ENCODE measurements at regions not wholly inside any gene's neighbourhood (a gene's known extent, or its start where the extent isn't known, plus 50 kb on each side); places are given as distances from the start of the nearest gene placed in this dataset.

DNA sequence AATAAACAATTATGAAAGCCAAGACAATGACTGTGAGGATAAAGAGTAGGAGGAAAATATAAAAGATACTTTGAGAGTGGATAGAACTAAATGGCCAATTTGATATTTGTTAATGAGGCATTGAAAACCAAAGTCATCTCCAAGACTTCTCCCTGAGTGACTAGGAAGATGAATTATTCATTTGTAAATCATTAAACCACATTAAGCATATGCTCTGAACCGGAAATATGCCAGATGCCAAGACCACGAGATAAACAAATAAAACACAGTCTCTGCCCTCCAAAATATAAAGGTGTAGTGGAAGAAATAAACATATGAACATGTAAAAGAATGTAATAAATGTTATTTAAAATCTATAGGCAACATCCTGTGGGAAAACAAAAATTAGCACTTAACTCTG lies 78.8 kb downstream of the MRPL39 start:
- TF ChIP-seq TAF1 (IDR thresholded peaks at IDR 0.05; ENCODE audit: low read depth, low read length) (no peak), POLR2A (IDR thresholded peaks at IDR 0.05; ENCODE audit: low read depth, low read length) (no peak), POLR2AphosphoS5 (IDR thresholded peaks at IDR 0.05; ENCODE audit: low read depth, low read length) (no peak), PAX5 (IDR thresholded peaks at IDR 0.05; ENCODE audit: insufficient read depth, low read length, severe bottlenecking) (no peak)
